GM20000 (cell line): ENCODE measurements at regions not wholly inside any gene's neighbourhood (a gene's known extent, or its start where the extent isn't known, plus 50 kb on each side); places are given as distances from the start of the nearest gene placed in this dataset.

ENCODE experiments used
- DNase-seq: peaks from one replicate; pipeline ENCODE4 v3.0.0; 2012; ENCODE audit warnings: low spot score
- TF ChIP-seq, protein P1 (sequence below): IDR thresholded peaks from 2 replicates; pipeline ENCODE4 v1.5.1; 2012; ENCODE audit warnings: mild to moderate bottlenecking, control low read depth; ENCODE audit errors: extremely low read depth, missing control alignments

DNA sequence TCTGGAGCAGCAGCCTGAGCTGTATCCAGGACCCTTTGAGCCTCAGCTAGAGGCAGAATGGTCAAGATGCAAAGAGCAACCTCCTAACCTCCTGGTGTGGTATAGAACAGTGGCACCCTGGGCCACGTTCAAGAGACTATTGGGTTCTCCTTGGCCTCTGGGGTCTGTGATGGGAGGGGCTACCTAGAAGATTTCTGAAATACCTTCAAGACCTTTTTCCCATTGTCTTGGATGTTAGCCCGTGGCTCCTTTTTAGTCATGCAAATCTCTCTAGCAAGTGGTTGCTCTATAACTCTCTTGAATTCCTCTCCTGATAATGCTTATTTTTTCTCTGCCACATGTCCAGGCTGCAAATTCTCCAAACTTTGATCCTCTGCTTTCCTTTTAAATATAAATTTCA lies 106.3 kb upstream of the SULT1C3 start:
- TF ChIP-seq, protein P1, sequence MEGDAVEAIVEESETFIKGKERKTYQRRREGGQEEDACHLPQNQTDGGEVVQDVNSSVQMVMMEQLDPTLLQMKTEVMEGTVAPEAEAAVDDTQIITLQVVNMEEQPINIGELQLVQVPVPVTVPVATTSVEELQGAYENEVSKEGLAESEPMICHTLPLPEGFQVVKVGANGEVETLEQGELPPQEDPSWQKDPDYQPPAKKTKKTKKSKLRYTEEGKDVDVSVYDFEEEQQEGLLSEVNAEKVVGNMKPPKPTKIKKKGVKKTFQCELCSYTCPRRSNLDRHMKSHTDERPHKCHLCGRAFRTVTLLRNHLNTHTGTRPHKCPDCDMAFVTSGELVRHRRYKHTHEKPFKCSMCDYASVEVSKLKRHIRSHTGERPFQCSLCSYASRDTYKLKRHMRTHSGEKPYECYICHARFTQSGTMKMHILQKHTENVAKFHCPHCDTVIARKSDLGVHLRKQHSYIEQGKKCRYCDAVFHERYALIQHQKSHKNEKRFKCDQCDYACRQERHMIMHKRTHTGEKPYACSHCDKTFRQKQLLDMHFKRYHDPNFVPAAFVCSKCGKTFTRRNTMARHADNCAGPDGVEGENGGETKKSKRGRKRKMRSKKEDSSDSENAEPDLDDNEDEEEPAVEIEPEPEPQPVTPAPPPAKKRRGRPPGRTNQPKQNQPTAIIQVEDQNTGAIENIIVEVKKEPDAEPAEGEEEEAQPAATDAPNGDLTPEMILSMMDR: no peak
- DNase-seq: no peak

DNA sequence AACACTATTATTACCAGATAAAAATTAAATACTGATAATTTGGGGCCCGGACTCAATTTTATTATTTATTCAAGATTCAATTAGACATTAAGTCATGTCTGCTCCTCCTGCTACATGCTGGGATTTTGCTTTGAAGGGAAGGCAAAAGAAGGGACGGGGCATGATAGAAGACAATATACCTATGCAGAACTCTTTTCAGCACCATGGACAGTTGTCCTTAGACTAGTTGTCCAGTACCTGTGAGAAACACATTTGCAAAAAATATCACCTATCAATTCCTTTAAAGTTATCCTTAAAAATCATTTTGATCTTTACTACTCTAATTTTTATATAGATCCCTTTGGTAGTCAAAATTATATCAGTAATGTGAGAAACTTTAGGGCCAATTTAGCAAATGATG lies 100.2 kb upstream of the SULT1C3 start:
- TF ChIP-seq, protein P1: no peak
- DNase-seq: no peak

DNA sequence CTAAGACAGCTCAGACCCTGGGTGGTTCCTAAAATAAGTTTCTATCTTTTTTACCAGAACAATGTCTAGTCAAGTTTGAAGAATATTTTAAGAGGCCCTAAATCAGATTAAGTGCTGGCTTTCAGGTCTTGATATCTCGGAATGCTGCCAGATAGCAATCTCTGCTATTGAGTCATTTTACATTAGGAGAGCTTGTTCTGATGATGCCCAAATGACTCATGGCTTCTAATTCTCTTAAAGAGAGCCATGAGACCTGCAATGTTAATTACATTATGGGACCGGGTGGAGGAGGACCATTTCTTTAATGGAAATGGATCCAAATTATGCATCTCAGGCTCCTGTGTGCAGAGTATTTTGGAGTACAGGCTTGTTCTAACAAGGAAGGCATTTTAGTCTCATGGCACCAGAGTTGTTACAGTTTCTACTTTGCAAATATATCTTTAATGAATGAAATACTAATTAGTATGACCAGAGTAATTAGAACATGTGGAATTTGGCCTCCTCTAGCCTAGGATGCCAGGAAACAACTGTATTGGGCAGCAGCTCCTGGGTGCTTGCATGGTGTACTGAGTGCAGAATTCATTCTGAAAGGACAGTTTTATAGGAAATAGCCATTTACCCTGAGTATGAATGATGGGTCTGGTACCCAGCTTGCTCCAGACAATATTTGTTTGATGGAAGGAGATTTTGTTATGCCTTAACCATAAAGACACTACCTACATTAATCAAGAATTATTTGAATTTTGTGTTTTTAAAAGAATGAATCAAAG lies 94.0 kb upstream of the SULT1C3 start:
- no peak for DNase-seq
- TF ChIP-seq, protein P1: no peak

DNA sequence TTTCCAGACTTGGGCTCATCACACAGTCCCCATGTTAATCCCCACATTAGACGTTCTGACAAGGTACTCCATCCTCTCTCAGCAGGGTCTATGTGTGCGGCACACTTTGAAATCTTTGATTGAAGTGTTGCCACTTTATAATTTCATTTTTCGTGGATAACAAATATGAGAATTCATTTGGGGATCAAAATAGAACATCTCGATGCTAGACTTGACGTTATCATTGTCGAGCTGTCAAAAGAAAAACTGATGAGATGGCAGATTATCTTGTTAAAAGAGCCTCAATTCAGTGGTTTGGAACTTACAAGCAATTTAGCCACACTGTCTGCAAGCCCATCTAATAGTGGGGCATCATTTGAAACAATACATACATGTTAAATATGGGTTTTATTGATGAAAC lies 91.2 kb upstream of the SULT1C3 start:
- TF ChIP-seq, protein P1: no peak
- DNase-seq: no peak

DNA sequence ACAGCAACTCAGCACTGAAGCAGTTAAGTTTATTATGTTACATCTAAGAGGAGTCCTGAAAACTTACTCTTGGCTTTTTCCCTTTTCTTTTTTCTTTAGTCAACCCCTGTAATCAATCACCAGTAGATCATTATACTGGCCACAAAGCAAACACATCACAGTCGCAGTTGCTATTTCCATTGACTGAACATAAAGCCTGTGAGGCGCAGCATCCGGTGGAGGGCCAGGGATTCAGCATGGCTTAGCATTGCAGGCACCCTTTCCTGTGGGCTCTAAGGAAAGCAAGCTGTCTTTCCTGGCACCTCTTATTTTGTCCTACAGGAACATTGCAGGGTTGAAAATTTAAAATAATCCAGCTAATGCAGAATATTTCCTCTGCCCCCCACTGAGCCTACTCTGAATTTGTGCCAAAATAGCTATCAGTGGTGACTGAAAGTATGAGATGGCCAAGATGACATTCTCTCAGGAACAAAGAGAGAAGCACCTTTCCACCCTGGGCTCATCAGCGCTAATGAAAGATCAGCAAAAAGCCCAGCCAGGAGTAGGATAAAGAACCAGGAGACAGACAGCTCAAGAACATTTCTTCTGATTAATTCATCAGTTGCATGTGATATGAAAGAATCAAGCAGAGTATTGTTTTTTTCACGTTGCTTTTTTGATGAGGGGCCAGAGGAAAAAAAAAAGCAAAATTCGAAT lies 85.3 kb upstream of the SULT1C3 start:
- DNase-seq: no peak
- TF ChIP-seq, protein P1: no peak

DNA sequence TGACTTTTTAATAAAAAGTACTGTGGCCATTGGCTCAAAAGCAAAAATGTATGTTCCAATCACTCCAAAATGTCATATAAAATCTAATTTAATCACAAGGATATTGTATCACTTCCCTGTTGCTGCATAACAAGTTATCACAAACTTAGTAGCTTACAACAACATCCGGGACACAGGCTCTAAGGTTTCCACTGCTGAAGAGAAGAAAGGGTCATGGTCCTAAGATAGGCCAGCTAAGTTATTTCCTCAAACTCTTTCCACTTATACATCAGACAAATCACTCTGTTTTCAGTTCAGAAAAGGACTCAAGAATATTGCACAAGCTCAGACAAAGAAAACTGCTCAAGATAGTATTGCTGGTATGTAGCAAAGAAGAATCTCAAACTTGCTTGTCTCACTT lies 78.5 kb upstream of the SULT1C3 start:
- no peak for DNase-seq
- TF ChIP-seq, protein P1: no peak

DNA sequence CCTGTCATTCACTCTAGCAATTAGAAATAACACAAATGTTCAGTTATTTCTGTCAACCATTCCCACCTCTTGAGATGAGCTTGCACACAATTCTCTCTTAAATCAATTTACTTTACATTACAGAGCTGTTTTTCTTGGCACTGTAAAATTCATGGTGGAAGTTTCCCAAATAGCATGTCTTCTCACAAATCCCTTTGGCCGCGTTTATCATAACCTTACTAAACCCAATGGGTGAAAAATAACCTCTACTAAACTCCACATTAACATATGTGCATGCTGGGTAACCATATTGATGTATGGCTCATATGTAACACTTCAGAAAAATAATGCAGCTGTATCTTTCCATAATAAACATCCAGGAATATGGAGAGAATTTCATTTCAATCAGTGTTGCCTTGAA lies 75.5 kb upstream of the SULT1C3 start:
- TF ChIP-seq, protein P1: no peak
- no peak for DNase-seq
